ENCODE measurements at regions not wholly inside any gene's neighbourhood (a gene's known extent, or its start where the extent isn't known, plus 50 kb on each side); places are given as distances from the start of the nearest gene placed in this dataset.

GRCh38 chr17:33520426-33521330, 227.6 kb upstream of the ASIC2 start:
- TF ChIP-seq CTCF (conservative IDR thresholded peaks at IDR 0.05): peak; percentile 92
- no peak for TF ChIP-seq ZFX (IDR thresholded peaks at IDR 0.05)
